GM12874 (cell line): ENCODE measurements at regions not wholly inside any gene's neighbourhood (a gene's known extent, or its start where the extent isn't known, plus 50 kb on each side); places are given as distances from the start of the nearest gene placed in this dataset.

ENCODE experiments used
- TF ChIP-seq, protein P1 (sequence below): IDR thresholded peaks from 2 replicates; pipeline ENCODE4 v1.5.1; 2011; ENCODE audit warnings: low read depth, mild to moderate bottlenecking, control low read depth, low read length, moderate library complexity; ENCODE audit not compliant: insufficient read depth

DNA sequence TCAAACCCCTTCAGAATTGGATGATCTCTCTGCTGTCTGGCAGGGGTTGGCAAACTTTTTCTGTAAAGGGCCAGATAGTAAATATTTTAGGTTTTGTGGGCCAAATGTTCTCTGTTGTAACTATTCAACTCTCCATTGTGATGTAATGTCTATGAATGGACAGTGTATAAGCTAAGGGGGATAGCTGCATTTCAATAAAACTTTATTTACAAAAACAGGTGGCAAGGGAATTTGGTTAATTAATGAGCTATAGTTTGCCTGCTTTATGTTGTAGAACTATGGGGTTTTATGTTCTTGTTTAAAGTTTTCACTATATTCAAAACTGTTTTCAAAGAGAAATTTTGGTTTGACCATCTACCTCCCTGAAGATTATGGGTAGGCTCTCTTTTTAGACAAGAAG, 182.1 kb upstream of the CITED2 start:
- TF ChIP-seq, protein P1, sequence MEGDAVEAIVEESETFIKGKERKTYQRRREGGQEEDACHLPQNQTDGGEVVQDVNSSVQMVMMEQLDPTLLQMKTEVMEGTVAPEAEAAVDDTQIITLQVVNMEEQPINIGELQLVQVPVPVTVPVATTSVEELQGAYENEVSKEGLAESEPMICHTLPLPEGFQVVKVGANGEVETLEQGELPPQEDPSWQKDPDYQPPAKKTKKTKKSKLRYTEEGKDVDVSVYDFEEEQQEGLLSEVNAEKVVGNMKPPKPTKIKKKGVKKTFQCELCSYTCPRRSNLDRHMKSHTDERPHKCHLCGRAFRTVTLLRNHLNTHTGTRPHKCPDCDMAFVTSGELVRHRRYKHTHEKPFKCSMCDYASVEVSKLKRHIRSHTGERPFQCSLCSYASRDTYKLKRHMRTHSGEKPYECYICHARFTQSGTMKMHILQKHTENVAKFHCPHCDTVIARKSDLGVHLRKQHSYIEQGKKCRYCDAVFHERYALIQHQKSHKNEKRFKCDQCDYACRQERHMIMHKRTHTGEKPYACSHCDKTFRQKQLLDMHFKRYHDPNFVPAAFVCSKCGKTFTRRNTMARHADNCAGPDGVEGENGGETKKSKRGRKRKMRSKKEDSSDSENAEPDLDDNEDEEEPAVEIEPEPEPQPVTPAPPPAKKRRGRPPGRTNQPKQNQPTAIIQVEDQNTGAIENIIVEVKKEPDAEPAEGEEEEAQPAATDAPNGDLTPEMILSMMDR = no peak

GRCh38 chr6:139553916-139554315, 179.5 kb upstream of the CITED2 start:
- TF ChIP-seq, protein P1 = no peak

GRCh38 chr6:139551376-139551775, 176.9 kb upstream of the CITED2 start:
- TF ChIP-seq, protein P1 = no peak

GRCh38 chr6:139550361-139550760, 175.9 kb upstream of the CITED2 start:
- TF ChIP-seq, protein P1 = no peak

GRCh38 chr6:139549561-139550070, 175.2 kb upstream of the CITED2 start:
- TF ChIP-seq, protein P1 = no peak

DNA sequence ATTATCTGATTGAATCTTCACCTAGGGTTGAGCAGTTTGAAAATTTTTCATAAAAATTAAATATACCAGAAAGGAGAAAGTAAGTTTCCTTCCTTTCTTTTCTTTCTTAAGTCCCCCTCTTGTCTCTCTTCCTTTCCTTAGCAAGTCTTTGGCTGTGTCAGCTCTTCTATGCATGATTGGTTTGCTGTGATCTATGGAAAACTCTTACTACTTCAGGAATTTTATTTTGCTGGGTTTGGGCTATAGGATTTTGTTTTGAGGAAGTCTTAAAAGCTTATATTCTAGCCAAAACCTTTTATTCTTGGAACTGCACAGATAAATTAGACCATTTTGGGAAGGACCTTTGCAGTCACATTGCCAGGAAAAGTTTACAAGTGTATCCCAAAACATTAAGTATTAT, 173.4 kb upstream of the CITED2 start:
- TF ChIP-seq, protein P1 = no peak

GRCh38 chr6:139547122-139547776, 172.8 kb upstream of the CITED2 start:
- TF ChIP-seq, protein P1 = no peak

DNA sequence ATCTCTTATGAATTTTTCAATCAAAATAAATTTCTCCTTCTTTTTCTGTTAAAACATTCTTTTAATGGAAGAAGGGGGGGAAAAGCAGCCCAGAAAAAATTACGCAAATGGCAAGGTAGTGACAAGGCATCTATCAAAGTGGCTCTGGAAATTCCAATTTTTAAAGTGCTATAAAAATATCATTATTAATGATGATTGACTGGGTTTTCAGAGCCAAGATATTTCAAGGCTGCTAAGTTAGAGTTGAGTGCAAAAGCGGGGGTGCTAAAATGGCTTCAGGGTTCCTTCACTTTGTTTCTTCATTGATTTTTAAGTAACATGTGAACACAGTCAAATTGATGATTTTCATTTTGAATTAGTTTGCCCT, 171.6 kb upstream of the CITED2 start:
- TF ChIP-seq, protein P1 = no peak
